NCI-H1930 (cell line): ENCODE measurements at regions not wholly inside any gene's neighbourhood (a gene's known extent, or its start where the extent isn't known, plus 50 kb on each side); places are given as distances from the start of the nearest gene placed in this dataset.
"Not testable (repeated sequence)": the region's sequence is repeated elsewhere in the genome, so short reads cannot be mapped to it uniquely, and the experiment has no call there.

Experiments used
- DNase-seq, 2 experiments: peaks; one replicate each; lab custom pipeline; 2025; lab: John Stamatoyannopoulos, UW

- no peak for DNase-seq
Observed at GRCh38 chr2:195466427-195466826, 190.6 kb upstream of the SLC39A10 start.

GRCh38 chr2:195461010-195461409 lies 196.0 kb upstream of the SLC39A10 start:
- no peak for DNase-seq

- DNase-seq, result no peak
Observed at GRCh38 chr2:195458936-195459335, 198.1 kb upstream of the SLC39A10 start.

- no peak for DNase-seq
Observed at GRCh38 chr2:195457873-195458272, 199.2 kb upstream of the SLC39A10 start.

GRCh38 chr2:195456771-195457170 lies 200.3 kb upstream of the SLC39A10 start:
- no peak for DNase-seq

GRCh38 chr2:195451160-195451559 lies 205.9 kb upstream of the SLC39A10 start:
- no peak for DNase-seq

GRCh38 chr2:195450552-195451113 lies 206.4 kb upstream of the SLC39A10 start:
- DNase-seq, result no peak

- no peak for DNase-seq
Observed at GRCh38 chr2:195447323-195447975, 209.6 kb upstream of the SLC39A10 start.

- no peak for DNase-seq
Observed at GRCh38 chr2:195445639-195446038, 211.4 kb upstream of the SLC39A10 start.

GRCh38 chr2:195443926-195444325 lies 213.1 kb upstream of the SLC39A10 start:
- no peak for DNase-seq

GRCh38 chr2:195442458-195443175 lies 214.4 kb upstream of the SLC39A10 start:
- DNase-seq, result no peak

GRCh38 chr2:195438692-195439091 lies 218.3 kb upstream of the SLC39A10 start:
- DNase-seq, result no peak

GRCh38 chr2:195437521-195437920 lies 219.5 kb upstream of the SLC39A10 start:
- no peak for DNase-seq

- no peak for DNase-seq
Observed at GRCh38 chr2:195434346-195434745, 222.7 kb upstream of the SLC39A10 start.

GRCh38 chr2:195433729-195434128 lies 223.3 kb upstream of the SLC39A10 start:
- not testable (repeated sequence) for DNase-seq

- DNase-seq, result no peak
Observed at GRCh38 chr2:195428673-195429072, 228.4 kb upstream of the SLC39A10 start.

- no peak for DNase-seq
Observed at GRCh38 chr2:195425328-195425727, 231.7 kb upstream of the SLC39A10 start.

GRCh38 chr2:195419033-195419432 lies 238.0 kb upstream of the SLC39A10 start:
- no peak for DNase-seq

GRCh38 chr2:195414537-195415100 lies 242.4 kb upstream of the SLC39A10 start:
- no peak for DNase-seq

GRCh38 chr2:195413944-195414343 lies 243.1 kb upstream of the SLC39A10 start:
- DNase-seq, result no peak

- no peak for DNase-seq
Observed at GRCh38 chr2:195413422-195413821, 243.6 kb upstream of the SLC39A10 start.

- DNase-seq, result no peak
Observed at GRCh38 chr2:195411219-195411687, 245.8 kb upstream of the SLC39A10 start.
